NCI-H1105 treated with DMSO at 0.1 percent for 48 hours (cell line): ENCODE measurements at regions not wholly inside any gene's neighbourhood (a gene's known extent, or its start where the extent isn't known, plus 50 kb on each side); places are given as distances from the start of the nearest gene placed in this dataset.

ENCODE experiments used
- DNase-seq: peaks from one replicate; lab custom pipeline; 2025; lab: John Stamatoyannopoulos, UW

DNA sequence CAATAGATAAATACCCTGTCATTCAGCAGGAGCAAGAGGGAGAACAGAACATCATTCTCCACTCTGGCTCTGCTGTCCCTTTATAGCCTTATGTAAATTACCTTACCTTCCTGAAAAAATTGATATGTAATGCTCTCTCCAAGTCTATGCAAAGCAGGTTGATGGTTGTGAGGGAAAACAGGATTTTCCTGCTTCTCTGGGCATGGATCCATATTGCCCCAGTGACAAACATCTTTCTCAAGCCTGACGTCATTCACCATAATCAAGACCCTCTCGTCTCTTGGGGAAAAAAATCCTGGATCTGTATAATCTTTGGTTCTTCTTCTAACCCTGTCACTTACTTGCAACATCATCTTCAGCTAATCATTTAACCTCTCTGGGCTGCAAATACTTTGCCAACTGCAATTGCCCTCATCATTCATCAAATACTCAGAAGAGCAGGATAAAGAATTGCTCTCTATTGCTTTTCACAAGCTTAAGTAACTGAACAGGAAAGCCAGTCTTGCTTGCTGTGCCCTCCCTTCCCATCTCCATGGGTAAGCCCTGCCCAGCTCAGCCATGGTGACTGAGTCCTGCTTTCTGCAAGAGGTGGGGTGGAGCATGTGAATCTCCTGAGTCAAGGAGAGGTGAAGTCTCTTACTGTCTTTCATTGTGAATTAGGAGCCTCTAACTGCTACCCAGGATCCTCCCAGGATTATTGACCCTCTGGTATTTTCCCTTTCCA is 123.7 kb upstream of the KLF7 start:
- DNase-seq: no peak

DNA sequence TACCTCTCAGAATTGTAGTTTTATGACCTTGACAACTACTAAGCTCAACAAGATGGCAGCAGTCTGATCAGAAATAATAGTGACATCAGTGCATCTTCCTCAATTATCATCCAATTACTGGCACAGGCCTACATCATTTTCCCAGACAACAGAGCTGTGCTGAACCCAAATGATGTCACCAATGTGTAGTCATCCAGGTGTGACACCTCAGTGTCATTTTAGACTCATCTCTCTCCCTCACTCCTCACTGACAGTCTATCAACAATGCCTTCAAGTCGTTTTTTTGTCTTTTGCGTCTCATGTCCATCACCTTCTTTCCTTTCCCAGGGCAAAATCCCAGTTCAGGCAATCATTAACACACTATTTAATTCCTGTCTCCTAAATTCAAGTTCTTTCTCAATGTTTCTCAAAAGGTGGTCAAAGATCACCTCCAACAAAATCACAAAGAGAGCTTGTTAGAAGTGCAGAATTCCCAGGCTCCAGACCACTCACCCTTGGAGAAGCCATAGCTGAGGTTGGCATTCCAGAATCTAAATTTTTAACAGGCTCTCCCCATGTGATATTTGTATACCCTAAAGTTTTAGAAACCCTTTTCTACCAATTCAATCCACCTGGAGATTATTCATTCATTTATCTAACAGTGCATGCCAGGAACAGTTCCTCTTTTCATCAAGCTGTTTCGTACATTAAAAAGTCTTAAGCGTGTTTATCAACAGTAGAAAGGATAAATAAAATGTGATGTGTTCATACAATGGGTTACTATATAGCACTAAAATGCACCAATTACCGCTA is 125.3 kb upstream of the KLF7 start:
- DNase-seq: no peak

DNA sequence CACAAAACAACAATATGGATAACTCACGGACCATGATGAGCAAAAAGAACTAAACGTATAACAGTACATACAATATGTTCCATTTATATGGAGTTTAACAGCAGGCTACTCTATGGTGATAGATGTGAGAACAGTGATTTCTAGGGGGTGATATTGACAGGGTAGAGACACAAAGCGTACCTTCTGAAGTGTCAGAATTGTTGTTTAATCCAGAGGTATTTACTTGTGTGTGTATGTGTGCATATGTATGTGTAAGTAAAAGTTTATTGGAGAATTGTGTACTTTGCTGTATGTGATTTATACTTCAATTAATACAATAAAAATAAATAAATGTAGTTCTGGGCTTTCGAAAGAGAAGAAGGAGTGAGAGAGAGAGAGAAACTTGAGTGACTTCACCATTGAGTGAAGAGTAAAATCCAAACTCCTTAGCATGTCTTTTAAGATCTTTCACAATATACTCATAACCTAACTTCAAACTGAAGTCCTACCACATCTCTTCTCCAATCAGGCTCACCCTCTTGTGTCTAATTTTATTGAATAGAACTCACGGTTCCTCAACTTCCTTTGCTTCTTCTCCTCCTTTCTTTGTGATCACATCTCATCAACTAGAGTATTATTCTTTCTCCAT is 126.0 kb upstream of the KLF7 start:
- DNase-seq: no peak

DNA sequence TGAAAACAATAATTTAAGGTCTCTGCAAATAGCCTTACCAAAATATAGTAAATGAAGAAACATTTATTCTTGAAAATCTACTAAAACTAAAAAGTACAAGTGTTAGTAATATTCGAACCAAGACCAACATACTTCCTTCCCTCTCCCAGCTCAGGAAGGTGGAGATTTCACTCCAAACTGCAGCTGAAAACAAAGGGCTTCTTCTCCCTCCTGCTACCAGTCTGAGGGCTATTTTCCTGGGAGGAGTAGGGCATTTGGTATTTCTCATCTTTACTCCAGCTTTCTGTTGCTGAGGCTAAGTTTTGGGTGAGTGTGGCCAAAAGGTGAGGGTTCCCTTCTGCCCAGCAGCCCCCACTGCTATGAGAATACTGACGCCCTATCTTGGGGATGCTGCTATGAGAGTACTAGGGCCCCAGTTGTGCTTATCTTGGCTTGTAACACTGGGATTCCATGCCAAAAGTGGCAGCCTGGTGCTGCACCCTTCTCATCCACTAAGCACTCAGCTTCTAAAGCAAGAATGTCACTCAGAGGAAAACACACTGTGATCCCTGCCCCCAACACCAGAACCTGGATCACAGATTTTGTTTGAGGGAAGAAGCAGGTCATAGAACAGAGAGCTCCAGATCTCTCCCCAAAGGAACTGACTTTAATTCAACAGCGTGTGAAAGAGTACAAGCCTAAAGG is 130.7 kb upstream of the KLF7 start:
- DNase-seq: no peak

DNA sequence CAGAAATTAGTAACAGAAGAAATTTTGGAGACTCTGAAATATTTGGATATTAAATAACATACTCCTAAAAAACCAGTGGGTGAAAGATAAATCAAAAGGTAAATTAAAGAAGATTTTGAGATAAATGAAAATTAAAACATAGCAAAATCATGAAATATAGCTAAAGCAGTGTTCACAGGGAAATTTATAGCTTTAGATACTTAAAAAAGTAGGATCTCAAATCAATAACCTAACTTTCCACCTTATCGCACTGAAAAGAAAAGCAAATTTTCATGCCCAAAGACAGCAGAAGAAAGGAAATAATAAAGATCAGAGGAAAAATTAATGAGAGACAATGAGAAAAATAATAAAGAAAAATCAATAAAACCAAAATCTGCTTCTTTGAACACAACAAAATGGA is 135.1 kb upstream of the KLF7 start:
- DNase-seq: no peak

GRCh38 chr2:207304761-207305160 is 139.0 kb upstream of the KLF7 start:
- no peak for DNase-seq

DNA sequence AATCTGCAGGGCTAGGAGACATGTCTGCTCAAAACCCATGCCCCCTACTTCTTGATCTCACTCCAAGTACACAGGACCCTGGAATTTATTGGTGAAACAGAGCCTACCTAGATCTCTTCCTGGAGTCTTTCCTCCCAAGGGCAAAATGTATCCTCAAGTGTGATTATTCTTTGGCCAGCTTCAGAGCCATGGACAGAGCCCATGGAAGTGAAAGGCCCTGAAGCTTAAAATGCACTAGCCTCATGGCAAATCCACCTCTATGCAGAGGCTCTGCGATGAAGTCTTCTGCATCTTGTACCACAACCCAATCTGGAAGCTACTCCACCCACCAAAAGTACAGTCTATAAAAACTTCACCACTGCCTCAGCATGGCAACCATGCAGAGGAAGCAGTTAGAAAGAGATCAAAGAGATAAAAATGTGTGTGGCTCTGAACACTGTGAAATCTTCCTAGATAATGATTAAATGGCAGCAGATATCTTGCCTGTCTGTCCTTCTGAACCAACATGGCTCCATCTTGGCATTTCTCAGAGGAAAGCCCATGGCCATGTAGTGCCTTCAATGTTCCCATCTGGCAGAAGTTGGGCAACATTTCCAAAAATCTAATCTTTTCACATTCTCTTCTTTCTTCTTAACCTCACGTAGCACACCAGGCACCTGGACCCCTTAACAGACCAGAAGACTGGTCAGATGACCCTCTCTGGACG is 142.9 kb upstream of the KLF7 start:
- DNase-seq: no peak

DNA sequence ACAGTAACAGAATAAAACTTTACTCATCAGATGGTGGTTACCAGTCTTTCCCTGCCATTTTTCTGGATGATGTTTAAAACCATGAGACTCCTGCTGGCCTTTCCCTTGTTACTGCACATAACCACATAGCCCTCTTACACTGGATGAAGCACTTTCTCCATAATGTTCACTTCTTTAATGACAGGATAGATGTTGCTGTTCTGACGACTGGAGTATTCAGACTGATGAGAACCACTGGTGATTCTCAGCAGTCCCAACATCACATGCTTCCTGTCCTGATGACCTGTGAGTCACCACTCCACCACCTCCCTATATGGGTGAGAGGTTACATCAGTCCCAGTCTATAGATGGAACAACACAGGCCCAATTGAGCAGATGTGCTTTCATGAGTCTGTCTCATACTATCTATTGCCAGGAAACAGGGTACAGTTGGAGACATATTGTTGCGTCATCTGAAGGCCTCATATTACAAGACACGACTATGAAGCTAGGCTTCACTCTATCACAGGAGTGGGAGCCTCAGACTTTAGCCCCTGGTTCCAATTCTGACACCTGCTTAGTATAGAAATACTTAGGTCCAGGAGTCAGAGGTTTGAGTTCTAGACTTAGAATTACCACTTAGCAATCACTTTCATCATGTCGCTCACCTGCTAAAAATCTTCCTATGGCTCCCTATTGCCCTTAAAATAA is 145.7 kb upstream of the KLF7 start:
- no peak for DNase-seq

DNA sequence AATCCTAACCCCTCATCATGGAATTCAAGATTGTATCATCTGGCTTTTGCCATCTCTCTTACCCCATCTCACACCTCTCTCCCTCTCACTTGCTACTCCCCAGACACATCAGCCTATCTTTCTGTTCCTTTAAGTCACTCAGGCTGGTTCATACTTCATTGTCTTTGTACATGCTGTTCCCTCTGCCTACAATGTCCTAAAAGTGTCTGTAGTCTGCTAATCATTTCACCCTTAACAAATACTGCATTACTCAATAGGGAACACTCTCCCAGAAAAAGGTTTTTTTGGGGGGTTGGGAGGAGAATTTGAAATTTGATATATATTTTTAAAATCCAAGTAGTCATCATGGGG is 146.2 kb upstream of the KLF7 start:
- no peak for DNase-seq

GRCh38 chr2:207313947-207314346 is 148.2 kb upstream of the KLF7 start:
- no peak for DNase-seq

- DNase-seq: no peak
Measured at GRCh38 chr2:207315131-207315530, 149.4 kb upstream of the KLF7 start.

DNA sequence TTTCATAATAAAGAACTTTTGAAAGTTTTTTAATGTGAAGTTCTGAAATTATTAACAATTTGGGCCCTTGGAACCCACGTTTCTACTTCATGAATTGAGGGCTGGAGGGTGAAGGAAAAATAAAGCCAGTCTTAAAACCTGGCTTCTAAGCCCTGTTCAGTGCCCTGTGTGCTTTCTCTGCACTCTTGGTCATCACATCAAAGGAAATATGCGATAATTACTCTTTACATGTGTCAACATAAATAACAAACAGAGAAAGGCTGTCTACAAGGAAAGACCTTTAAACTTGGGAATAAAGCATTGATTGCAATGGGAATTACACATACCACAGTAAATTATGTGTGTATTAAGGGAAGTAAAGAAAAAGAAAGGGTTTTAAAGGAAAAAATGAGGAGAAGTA is 150.7 kb upstream of the KLF7 start:
- no peak for DNase-seq

DNA sequence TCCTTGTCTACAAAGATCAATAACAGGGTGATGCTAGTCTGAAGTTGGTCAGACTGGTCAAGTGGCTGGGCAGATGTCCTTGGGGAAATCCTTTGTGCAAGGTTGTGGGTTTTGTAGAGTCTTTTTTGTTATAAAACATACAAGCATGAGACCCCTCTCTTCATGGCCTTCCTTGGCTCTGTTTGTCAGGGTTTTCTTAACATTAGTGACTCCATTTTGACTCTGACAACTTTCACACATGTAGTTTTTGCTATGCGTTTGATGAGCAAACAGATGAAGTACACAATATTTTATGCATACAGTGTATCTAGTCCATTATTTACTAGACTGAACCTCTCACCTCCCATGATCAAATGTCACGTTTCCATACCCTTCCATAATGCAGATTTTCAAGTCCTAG is 151.2 kb upstream of the KLF7 start:
- no peak for DNase-seq

GRCh38 chr2:207317378-207317984 is 151.7 kb upstream of the KLF7 start:
- DNase-seq: no peak

GRCh38 chr2:207318181-207318628 is 152.5 kb upstream of the KLF7 start:
- no peak for DNase-seq

- no peak for DNase-seq
Measured at GRCh38 chr2:207319316-207319715, 153.6 kb upstream of the KLF7 start.

DNA sequence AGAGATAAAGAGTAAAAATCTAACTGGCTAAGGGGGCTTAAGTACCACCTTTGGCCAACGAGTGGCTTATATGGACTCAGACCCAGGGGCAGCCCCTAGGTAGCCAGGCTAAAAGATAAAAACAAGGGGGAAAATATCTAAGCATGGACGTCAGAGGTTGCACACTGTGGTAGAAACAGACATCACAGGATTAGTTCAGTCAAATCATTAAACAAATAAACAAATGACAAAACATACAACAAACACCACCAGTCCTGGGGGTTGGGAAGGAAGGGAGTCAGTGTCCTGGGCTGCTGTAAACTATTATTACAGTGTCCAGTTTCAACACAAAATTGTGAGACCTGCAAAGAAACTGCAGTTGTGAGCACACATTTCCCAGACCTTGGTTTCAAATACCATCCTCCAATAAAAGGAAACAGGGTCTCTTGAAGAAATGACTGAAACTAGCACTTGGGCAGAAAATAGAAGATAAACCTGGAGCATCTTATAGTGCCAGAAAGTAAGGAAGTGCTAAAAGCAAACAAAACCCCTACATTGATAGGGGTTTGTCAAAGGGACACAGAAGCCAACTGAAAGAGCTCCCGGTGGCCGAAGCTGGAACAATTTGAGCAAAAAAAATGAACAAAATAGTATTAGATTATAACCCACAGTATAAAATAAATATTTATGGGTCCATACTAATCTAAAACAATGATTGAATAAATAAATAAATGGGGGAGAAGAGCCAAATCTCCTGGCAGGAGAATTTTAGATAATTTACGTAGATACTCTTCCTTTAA is 154.8 kb upstream of the KLF7 start:
- DNase-seq: no peak

- DNase-seq: no peak
Measured at GRCh38 chr2:207321514-207321913, 155.8 kb upstream of the KLF7 start.

DNA sequence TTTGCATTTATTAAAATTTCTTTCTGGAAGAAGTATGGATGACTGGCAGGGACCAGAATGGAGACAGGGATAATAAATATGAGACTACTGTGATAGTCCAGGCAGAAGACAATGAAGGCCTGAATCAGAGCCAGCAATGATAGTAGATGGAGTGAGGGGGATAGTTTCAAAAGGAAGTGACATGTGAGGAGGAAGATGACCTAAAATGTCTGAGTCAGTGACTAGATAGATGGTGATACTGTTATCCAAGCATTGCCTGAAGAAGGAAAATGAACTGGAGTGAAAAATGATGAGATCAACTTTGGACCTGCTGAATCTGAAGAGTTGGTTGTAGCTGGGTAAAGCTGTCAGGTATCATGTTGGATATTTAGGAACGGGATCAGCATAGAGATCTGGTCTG is 158.3 kb upstream of the KLF7 start:
- no peak for DNase-seq

GRCh38 chr2:207327513-207327912 is 161.8 kb upstream of the KLF7 start:
- no peak for DNase-seq
